IPS-NIHi7 (cell line): ENCODE measurements at regions not wholly inside any gene's neighbourhood (a gene's known extent, or its start where the extent isn't known, plus 50 kb on each side); places are given as distances from the start of the nearest gene placed in this dataset.

ENCODE experiments used
- DNase-seq: peaks from one replicate; pipeline ENCODE4 v3.0.0; 2012; ENCODE audit warnings: mixed read lengths; ENCODE audit errors: extremely low spot score

DNA sequence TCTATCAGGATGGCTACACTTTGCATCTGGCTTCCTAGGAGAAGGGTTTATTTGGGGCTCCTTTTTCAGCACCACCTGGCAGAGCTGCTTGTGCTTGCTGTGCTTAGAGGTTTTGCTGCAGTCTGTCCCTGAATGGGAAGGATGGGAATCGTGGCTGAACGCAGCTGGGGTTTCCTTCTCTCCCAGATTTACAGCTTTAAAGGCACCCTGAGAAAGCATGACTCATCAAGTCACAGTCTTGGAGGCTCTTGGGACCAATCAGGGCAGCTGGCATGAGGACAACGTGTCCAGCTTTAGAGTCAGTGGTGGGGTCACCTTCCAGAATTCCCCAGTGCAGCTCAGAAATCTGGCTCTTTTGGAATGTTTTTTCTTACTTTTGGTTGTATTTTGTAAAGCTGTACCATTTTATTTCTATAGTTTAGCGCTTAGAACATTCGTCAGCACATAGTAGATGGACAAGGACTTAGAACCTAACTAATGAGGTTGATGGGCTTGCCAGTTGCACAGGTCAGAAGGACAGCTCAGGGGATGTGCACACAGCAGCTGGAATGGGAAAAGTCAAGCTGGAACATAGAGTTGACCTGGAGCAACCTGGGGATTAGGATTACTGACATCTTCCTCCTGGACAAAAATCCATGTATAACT is 222.6 kb downstream of the PRDM2 start:
- no peak for DNase-seq

DNA sequence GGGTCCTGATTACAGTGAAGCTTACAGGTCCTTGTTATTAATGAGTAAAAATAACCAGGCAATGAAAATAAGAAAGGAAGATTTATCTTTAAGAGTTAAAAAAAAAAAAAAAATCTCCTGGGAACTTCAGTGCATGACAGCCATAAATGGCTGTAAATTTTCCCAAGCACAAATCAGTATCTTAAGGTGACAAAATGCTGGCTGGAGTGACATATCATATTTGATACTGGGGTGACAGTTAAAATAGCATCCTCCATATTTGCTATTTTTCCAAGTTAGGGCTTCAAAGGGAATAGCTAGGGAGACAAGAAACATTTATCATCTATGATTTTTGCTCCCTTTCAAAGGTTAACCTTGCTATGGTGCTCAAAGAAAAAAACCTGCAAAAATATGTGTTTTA is 226.6 kb downstream of the PRDM2 start:
- DNase-seq: no peak

DNA sequence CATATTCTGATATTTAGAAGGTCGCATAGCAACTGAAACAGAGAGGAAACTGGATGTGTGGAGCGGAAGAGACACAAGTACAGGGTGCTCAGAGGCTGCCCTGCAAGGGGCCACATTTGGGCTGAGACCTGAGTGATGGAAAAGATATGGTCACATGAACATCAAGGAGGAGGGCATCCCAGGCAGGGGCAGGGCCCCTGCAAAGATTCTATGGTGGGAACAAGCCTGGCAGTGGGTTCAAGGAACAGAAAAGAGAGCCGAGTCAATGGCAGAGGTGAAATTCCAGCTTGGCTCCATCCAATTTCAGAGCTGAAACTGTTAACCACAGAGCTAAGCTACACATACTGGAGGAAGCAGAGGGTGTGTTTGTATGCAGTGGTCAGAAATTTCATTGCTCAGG is 227.7 kb downstream of the PRDM2 start:
- no peak for DNase-seq

DNA sequence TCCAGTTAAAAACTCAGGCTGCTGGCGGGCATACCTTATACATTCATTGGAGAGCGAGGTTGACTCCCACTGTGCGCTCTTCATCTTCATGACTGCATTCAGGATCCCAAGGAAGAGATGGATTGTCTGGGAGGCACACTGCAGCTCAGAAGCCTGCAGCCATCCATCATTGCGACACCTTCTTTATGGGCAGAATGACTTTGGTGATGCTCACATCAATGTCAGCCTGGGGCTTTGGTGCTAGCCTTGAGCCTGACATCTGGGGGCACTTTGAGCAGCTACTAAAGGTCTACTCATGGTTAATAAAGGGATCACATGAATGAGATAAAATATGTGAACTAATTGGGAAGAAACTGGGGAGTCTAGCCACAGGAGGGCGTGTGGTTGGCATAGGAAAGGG is 229.3 kb downstream of the PRDM2 start:
- no peak for DNase-seq

DNA sequence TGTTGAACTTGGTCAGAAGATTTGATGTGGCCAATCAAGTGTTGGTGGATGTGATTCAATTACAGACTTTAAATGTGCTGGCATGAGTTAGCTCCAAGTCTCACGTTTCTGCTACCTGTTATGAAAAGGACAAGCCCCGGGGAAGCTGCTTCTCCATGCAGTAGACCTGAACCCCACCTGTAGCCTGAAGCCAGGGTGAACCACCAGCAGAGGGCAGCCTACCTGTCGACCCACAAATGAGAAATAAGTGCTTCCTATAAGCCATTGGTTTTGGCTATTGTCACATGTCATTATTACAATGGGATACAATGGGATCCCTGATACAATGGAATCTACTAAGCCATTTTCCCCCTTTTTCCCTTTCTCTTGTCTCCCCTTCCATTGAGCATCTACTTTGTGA is 230.2 kb downstream of the PRDM2 start:
- DNase-seq: peak; percentile 74

DNA sequence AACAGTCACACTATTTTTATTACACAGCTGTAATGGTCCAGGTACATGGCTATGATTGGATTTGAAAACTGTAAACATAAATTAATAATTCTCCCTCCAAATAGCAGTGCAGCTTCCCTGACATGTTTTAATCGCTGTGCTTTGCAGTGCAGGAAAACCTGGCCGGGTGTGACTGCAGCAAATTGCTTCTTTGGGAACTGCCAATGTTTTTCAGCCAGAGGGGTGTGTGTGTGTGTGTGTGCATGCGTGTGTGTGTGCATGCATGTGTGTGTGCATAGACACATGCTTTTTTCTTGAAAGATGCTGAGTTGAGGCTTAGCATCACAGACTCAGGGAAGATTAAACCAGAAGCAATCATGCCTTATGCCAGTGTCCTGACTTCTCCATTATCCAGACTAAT is 231.2 kb downstream of the PRDM2 start:
- no peak for DNase-seq

DNA sequence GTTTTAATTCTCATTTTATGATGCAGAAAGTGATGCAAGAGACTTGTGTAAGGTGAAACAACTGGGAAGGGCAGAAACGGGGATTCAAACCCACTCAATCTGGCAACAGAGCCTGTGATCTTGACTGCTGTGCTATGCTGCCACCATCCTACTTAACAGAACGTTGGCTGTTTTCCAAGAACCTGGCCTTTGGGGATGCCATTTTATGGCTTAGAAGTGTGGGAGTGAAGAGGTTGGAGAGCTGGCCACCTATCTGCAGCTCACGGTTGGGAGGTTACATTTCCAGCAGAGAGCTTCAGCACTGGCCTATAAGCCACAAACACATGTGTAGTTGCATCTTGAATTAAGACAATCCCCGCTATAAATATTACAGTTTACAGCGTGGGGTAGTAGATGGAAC is 235.3 kb downstream of the PRDM2 start:
- no peak for DNase-seq

DNA sequence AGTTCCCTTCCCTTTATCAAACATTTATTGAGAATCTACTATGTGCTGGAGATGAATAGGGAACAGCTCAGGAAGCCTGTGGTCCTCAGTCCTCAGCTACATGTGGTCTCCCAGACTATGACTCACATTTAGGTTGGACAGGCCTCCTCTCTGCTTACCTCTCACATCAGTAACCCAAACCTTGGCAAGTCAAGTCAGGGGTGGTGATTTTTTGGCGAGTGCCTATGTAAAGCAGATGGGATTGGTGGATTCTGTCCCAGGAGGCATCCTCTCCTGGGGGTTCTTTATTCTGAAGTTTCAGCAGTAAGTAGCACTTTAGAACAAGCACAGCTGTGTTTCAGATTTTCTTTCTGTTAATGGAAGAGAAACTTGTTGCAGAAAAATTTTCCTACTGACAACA is 241.3 kb downstream of the PRDM2 start:
- DNase-seq: no peak

DNA sequence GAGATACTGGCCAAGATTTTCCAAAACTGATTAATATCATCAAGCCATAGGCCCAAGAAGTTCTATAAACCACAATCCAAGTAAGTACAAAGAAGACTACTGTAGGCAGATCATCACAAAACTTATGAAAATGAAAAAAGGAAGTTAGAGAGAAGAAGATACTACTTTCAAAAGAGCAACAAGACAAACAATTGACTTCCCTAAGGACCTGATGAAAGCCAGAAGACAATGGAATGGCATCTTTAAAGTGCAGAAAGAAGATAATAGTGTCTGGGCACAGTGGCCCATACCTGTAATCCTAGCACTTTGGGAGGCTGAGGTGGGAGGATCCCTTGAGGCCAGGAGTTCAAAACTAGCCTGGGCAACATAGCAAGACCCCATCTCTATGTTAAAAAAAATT is 243.1 kb downstream of the PRDM2 start:
- no peak for DNase-seq

DNA sequence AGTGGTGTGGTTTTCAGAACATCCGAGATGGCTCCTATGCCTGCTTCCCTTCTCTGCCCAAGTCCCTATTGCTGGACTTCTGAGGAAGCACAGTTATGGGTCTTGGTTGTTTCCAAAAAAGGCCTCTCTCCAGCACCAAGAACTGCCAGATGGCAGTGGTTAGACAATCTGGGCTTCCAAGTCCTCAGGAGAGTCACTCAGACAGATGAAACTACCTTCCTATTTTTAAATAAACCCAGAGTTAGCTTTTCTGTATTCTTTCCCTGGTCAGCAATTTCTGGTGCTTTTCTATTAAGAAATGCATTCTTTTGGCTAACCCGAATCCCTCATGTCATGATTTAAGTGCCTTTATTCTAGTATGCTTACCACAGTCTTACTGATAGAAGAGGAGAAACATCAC is 245.9 kb downstream of the PRDM2 start:
- DNase-seq: no peak

DNA sequence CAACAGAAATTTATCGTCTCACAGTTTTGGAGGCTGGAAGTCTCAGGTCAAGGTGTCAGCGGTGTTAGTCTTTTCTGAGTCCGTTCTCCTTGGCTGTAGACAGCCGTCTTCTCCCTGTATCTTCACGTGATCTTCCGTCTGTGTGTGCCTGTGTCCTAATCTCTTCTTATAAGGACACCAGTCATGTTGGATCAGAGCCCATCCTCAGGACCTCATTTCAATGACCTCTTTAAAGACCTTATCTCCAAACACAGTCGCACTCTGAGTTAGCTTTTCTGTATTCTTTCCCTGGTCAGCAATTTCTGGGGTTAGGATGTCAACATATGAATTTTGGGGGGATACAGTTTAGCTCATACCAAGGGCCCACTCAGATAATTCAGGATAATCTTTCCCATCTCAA is 247.7 kb downstream of the PRDM2 start:
- no peak for DNase-seq

DNA sequence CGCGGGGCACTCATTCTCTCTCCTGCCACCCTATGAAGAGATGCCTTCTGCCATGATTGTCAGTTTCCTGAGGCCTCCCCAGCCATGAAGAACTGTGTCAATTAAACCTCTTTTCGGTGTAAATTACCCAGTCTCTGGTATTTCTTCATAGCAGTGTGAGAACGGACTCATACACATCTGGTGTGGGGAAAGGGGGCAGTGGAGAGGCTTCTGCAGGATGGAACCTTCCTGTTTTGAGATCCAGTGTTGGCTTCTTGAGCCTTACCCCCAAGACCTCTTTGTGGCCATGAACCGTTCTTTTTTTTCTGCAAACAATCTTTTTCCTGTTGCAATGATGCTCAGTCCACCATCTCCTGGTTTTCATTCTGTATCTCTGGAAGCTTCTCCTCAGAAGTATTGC is 248.4 kb downstream of the PRDM2 start:
- no peak for DNase-seq

DNA sequence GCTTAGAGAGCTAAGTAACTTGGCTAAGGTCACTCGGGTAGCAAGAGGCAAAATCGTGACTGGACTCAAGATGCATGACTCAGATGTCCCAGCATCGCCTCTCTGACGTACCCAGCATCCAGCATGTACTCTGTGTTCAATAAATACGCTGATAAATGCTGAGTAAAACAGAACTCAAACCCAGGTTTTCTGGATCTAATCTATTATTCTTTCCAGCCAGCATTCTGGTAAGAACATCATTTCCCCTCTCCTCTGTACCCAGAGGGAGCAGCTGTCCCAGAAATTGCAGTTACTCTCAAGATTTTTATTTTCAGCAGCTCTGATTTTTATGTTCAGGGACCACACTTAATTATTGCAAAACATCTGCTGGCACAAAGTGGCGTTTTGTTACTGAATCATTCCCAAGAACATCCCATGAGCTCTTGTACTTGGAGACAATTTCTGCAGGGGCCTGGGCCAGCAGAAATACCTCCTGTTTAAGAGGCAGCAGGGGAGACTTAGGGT is 249.0 kb downstream of the PRDM2 start:
- no peak for DNase-seq

DNA sequence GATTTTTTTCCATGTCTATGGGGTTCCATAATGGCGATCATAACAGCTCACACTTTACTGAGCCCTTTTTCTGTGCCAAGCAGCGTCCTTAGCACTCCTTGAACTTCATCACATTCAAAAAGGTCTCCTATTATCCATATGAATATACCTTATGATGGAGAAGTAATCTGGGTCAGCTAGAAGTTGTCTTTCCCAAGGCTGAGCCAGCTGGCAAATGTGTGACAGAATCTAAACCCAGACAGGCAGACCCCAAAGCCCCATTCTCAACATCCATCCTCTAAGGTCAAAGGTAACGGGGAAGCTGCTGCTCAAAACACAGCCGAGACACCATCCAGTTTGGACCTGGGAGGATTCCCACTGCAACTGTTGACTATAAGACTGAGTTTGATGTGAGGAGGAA is 249.6 kb downstream of the PRDM2 start:
- no peak for DNase-seq

DNA sequence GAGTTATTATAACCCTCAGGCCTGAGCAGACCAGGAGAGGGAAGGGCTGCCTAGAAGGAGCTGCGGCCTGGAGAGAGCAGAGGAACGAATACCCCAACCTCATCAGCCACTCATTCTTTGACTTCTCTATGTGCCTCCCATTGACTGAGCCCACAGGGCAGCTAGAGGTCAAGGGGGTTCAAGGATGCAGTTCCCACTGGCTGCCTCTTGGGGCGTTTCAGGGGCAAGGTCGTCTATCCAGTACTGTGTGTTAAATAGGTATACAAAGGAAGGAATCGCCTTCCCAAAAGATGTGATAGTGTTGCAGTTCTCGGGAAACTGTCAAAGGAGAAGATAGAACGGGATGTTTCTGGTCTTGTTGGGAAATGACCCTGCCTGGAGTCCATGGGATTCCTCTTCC is 250.6 kb downstream of the PRDM2 start:
- peak; percentile 77 for DNase-seq

DNA sequence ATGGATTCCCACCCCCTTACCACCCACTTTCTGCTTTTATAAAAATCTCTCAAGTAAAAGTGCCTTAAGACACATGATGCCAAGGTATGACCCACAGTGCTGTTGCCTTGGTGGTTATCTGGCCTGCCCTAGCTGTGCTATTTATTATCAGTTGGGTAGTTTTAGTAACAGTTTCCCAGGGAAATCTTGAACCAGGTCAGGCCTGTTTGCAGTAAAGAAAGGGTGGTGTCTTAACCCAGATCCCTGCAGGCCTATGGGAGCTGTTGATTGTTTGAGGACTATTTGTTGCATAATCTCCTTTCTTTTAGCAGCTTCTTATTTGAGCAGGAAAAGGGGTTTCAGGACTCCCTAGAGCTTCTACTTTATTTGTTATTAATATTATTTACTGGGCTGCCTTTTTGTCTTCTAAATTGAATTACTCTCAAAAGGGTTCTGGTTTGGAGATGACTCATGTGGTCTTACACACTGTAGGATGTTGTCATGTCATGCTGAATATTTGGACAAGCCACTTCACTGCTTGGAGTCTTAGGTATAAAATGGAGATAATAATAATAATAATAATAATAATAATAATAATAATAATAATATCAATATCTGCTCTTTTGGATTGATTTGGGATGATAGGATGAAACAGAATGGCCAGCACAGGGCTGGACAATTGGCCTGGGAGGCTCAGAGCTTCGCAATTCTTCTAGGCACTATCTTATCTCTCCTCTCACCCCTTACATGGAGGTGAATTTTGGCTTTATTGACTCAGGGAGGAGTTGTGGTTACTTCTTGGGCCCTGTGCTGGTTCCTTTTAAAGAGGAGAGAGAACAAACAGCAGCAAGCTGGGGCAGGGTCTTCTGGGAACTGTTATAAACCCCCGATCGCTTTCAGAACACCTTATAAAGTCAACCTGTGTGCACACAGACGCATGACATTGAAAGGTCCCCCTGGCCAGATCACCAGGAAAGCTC is 252.1 kb downstream of the PRDM2 start:
- no peak for DNase-seq

DNA sequence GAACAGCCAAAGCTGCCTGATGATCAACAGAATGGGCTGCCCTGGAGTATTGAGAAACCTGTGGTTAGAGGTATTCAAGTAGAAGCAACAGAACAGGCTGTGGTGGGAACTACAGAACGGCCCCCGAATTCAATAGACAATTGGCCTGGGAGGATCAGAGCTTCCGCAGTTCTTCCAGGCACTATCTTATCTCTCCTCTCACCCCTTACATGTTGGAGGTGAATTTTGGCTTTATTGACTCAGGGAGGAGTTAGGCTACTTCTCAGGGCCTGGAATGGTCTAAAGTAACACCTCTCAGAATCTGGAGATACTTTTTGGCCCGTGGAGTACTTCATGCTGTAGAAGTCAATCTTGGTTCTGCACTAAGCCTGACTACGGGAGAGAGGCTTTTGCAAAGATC is 253.0 kb downstream of the PRDM2 start:
- no peak for DNase-seq

DNA sequence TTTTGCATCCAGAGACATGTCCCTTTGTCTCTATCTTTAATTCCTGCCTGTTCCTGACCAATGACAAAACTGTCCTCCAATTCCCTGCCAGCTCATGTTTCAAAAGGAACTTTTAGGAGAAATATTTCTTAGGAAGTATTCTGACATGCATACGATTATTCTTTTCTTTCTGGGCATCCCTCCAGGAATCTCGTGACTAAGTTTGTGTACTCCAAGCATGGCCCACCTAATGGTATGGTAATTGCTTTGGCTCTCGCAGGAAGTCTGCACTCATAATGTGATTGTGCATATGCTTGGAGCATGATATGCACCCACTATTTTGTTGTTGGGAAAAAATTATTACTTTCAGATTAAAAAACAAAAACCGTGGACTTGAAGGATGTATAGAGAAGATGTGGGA is 256.4 kb downstream of the PRDM2 start:
- no peak for DNase-seq

DNA sequence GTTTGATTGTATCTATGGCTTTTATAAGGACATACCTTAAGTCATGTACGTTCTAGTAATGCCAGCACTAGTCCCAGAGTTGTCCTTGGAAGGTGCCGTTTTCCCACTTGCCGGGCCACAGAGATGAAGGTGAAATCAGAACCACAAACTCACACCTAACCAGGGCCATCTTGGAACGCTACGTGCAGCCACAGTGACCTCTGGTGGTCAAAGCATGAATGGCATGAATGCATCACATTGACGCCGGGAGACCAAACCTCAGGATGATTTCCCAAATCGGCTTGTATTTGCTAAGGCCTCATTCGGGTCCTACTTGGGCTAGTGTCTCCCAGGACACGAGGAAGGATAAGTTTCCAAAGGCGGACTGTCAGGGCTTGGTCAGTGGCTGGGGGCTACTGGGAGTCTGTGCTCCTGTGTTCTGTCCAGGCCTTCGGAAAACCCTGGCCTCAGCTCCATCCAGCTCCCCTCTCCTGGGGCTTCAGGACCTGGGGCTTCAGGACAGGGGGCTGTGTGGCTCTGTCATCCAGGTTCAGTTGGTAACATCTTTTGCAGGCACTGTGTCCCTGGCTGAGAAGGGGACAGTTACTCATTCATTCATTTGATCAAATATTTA is 260.5 kb downstream of the PRDM2 start:
- DNase-seq: peak; percentile 85

DNA sequence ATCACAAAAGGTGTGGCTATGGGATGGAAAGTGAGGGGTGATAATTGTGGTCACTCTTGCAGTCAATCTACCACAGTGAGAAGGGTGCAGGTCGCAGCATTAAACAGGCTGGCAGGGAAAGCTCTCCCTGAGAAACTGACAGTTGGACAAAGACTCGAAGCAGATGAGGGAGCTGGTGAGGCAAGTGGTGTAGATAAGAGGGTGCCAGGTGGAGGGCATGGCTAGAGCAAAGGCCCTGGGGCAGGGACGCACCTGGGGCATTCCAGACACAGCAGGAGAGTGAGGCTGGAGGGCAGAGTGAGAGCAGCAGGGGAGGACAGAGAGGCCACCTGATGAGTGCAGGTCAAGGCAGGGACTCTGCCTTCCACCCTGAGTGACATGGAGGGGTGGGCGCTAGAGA is 264.8 kb downstream of the PRDM2 start:
- no peak for DNase-seq

DNA sequence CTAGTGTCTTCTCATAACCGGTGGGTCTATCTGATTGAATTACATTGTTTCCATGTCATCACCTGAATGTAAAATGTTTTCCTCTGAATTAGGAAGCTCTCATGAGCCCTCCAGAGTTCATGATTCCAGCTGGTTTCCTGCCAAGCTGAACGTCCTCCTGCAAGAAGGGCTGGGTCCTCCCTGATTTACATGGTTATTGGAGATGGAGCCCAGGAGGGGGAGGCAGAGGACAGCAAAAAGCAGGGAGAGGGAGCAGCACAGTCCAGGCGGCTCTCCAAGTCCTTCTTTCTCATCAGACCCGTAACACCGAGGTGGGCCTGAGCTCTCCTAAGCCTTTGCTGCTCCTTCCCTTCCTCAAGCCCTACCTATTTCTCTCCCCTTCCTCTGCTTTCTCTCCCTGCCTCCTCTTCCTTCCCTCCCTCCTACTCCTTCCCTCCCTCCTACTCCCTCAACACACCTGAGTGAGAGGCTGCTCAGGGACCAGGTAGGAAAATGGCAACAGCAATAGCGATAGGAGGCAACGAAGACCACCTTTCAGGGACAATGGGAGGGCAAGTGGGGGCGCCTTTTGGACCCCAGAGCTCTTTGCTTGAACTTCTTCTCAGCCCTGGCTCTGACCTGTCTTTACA is 265.9 kb downstream of the PRDM2 start:
- peak; percentile 89 for DNase-seq

DNA sequence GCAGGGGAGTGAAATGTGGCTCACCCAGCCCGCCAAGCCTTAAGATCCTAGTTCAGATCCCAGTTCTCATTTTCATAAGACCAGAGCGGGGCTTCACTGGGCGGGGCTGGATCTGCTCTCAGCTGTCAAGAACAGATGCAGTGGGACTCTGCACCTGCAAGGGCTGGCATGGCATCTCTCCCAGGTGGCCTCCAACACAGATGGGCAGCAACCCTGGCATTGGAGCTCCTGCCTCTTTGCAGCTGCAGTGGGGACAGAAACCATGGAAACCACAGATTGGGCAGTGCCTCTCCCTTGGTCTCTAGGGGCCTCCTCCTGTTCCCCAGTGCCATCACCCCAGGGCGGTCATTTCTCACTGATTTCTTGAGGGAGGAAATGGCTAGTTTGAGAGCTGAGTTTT is 267.7 kb downstream of the PRDM2 start:
- no peak for DNase-seq
